Endothelial cell (in vitro differentiated cells): ENCODE measurements at regions not wholly inside any gene's neighbourhood (a gene's known extent, or its start where the extent isn't known, plus 50 kb on each side); places are given as distances from the start of the nearest gene placed in this dataset.

Experiments
- DNase-seq: peaks from one replicate; pipeline ENCODE4 v3.0.0; 2021; ENCODE audit warnings: low spot score
- H3K27ac Mint-ChIP-seq: one replicate; pipeline ENCODE4 v1.8.0; 2021; ENCODE audit warnings: mixed read lengths, inconsistent platforms; ENCODE audit not compliant: unreplicated experiment
- H3K27me3 Mint-ChIP-seq: one replicate; pipeline ENCODE4 v1.8.0; 2021; ENCODE audit warnings: mild to moderate bottlenecking, moderate library complexity, mixed read lengths, inconsistent platforms; ENCODE audit not compliant: unreplicated experiment
- H3K36me3 Mint-ChIP-seq: one replicate; pipeline ENCODE4 v1.8.0; 2021; ENCODE audit warnings: mild to moderate bottlenecking, low read depth, mixed read lengths, inconsistent platforms; ENCODE audit not compliant: unreplicated experiment
- H3K4me1 Mint-ChIP-seq: one replicate; pipeline ENCODE4 v1.8.0; 2021; ENCODE audit warnings: mild to moderate bottlenecking, mixed read lengths, inconsistent platforms; ENCODE audit not compliant: unreplicated experiment
- H3K4me3 Mint-ChIP-seq: one replicate; pipeline ENCODE4 v1.8.0; 2021; ENCODE audit warnings: mild to moderate bottlenecking, mixed read lengths, inconsistent platforms; ENCODE audit not compliant: unreplicated experiment
- H3K9me3 Mint-ChIP-seq: one replicate; pipeline ENCODE4 v1.8.0; 2021; ENCODE audit warnings: mixed read lengths, inconsistent platforms; ENCODE audit not compliant: unreplicated experiment
- CTCF ChIP-seq: fragments of 200-600 bp; sonication (generic); IDR thresholded peaks from one replicate; pipeline ENCODE4 v1.5.0; 2021; ENCODE audit warnings: antibody characterized with exemption; ENCODE audit not compliant: unreplicated experiment

- Mint-ChIP-seq H3K27me3 (no peaks in the 10 kb centered on the region), H3K4me3 (no peak overlapping the region), H3K27ac (no peak overlapping the region), H3K9me3 (no peaks in the 10 kb centered on the region), H3K36me3 (no peaks in the 10 kb centered on the region), H3K4me1 (no peaks in the 10 kb centered on the region)
- no peak for TF ChIP-seq CTCF
- DNase-seq, result no peak
These were observed 159.6 kb upstream of the IGFBP3 start for GRCh38 chr7:46080595-46081159.

GRCh38 chr7:46079421-46079820 is 158.3 kb upstream of the IGFBP3 start:
- no peak overlapping the region for H3K27ac Mint-ChIP-seq
- H3K4me1 Mint-ChIP-seq, result no peaks in the 10 kb centered on the region
- no peaks in the 10 kb centered on the region for H3K27me3 Mint-ChIP-seq
- no peak for DNase-seq
- no peaks in the 10 kb centered on the region for H3K9me3 Mint-ChIP-seq
- no peak overlapping the region for H3K4me3 Mint-ChIP-seq
- TF ChIP-seq CTCF, result no peak
- no peaks in the 10 kb centered on the region for H3K36me3 Mint-ChIP-seq

- Mint-ChIP-seq H3K4me1 (no peaks in the 10 kb centered on the region), H3K36me3 (no peaks in the 10 kb centered on the region), H3K9me3 (no peaks in the 10 kb centered on the region), H3K27ac (no peak overlapping the region), H3K4me3 (no peak overlapping the region), H3K27me3 (no peaks in the 10 kb centered on the region)
- TF ChIP-seq CTCF, result no peak
- no peak for DNase-seq
These were observed 155.5 kb upstream of the IGFBP3 start for GRCh38 chr7:46076527-46076926.

- H3K9me3 Mint-ChIP-seq, result no peaks in the 10 kb centered on the region
- H3K4me3 Mint-ChIP-seq, result no peak overlapping the region
- no peaks in the 10 kb centered on the region for H3K27me3 Mint-ChIP-seq
- H3K27ac Mint-ChIP-seq, result no peak overlapping the region
- no peak for TF ChIP-seq CTCF
- no peaks in the 10 kb centered on the region for H3K4me1 Mint-ChIP-seq
- DNase-seq, result no peak
- H3K36me3 Mint-ChIP-seq, result no peaks in the 10 kb centered on the region
These were observed 151.7 kb upstream of the IGFBP3 start for GRCh38 chr7:46072722-46073121.

GRCh38 chr7:46071601-46072000 is 150.5 kb upstream of the IGFBP3 start:
- no peaks in the 10 kb centered on the region for H3K9me3 Mint-ChIP-seq
- H3K27me3 Mint-ChIP-seq, result no peaks in the 10 kb centered on the region
- no peak overlapping the region for H3K27ac Mint-ChIP-seq
- H3K36me3 Mint-ChIP-seq, result no peaks in the 10 kb centered on the region
- DNase-seq, result no peak
- no peak overlapping the region for H3K4me3 Mint-ChIP-seq
- no peak for TF ChIP-seq CTCF
- no peaks in the 10 kb centered on the region for H3K4me1 Mint-ChIP-seq
